Mesenchymal stem cell (in vitro differentiated cells and primary cell): ENCODE measurements at regions not wholly inside any gene's neighbourhood (a gene's known extent, or its start where the extent isn't known, plus 50 kb on each side); places are given as distances from the start of the nearest gene placed in this dataset.

ENCODE experiments used
- DNase-seq: peaks from one replicate; pipeline ENCODE4 v3.0.0-alpha.2; 2013
- H2AFZ ChIP-seq: one replicate; pipeline ENCODE4 v1.6.1; 2013; ENCODE audit warnings: low read depth, mild to moderate bottlenecking, control low read depth, inconsistent platforms, low read length, moderate library complexity
- H2AK5ac ChIP-seq: 2 replicates; pipeline ENCODE4 v1.6.1; 2013; ENCODE audit warnings: low read length, moderate library complexity, mild to moderate bottlenecking, inconsistent platforms; ENCODE audit not compliant: severe bottlenecking
- H2BK120ac ChIP-seq: one replicate; pipeline ENCODE4 v1.6.1; 2013; ENCODE audit warnings: low read depth, mild to moderate bottlenecking, inconsistent platforms, low read length, moderate library complexity
- H2BK12ac ChIP-seq, 2 experiments: one replicate each; pipeline ENCODE4 v1.6.1; 2013; ENCODE audit warnings: inconsistent platforms in 2 of 2, low read length in 2 of 2, mild to moderate bottlenecking in 2 of 2, moderate library complexity in 2 of 2, control low read depth in 1 of 2
- H2BK15ac ChIP-seq: one replicate; pipeline ENCODE4 v1.6.1; 2013; ENCODE audit warnings: mild to moderate bottlenecking, low read depth, inconsistent platforms; ENCODE audit not compliant: poor library complexity, severe bottlenecking
- H2BK5ac ChIP-seq: 2 replicates; pipeline ENCODE4 v1.6.1; 2013; ENCODE audit warnings: low read depth, mild to moderate bottlenecking, low read length, control low read depth, inconsistent platforms; ENCODE audit not compliant: poor library complexity, severe bottlenecking
- H3K14ac ChIP-seq, 2 experiments: one replicate each; pipeline ENCODE4 v1.6.1; 2013; ENCODE audit warnings: inconsistent platforms in 2 of 2, low read length in 2 of 2, control low read depth in 1 of 2, mild to moderate bottlenecking in 1 of 2, moderate library complexity in 1 of 2
- H3K18ac ChIP-seq, 2 experiments: one replicate each; pipeline ENCODE4 v1.6.1; 2013; ENCODE audit warnings: inconsistent platforms in 2 of 2, low read length in 2 of 2, control low read depth in 1 of 2, low read depth in 1 of 2, mild to moderate bottlenecking in 1 of 2
- H3K23ac ChIP-seq, 2 experiments: one replicate each; pipeline ENCODE4 v1.6.1; 2013; ENCODE audit warnings: inconsistent platforms in 2 of 2, low read length in 2 of 2, mild to moderate bottlenecking in 2 of 2, moderate library complexity in 2 of 2, control low read depth in 1 of 2
- H3K27ac ChIP-seq: 2 replicates; pipeline ENCODE4 v1.5.1; 2013; ENCODE audit warnings: mild to moderate bottlenecking, moderate library complexity, low read length, control low read depth, inconsistent platforms; ENCODE audit not compliant: poor library complexity, severe bottlenecking
- H3K27me3 ChIP-seq, 2 experiments: 2 replicates each; pipeline versions ENCODE4 v1.6.1 to v1.7.0; 2013; ENCODE audit warnings: low read length in 2 of 2, mild to moderate bottlenecking in 2 of 2, moderate library complexity in 2 of 2, control low read depth in 1 of 2, inconsistent platforms in 1 of 2; ENCODE audit not compliant: control insufficient read depth in 1 of 2, insufficient read depth in 1 of 2
- H3K36me3 ChIP-seq, 2 experiments: 2 replicates each; pipeline versions ENCODE4 v1.6.1 to v1.7.0; 2013; ENCODE audit warnings: low read length in 2 of 2, control low read depth in 1 of 2, inconsistent platforms in 1 of 2, low read depth in 1 of 2, mild to moderate bottlenecking in 1 of 2; ENCODE audit not compliant: insufficient read depth in 2 of 2, control insufficient read depth in 1 of 2
- H3K4ac ChIP-seq, 2 experiments: one replicate each; pipeline ENCODE4 v1.6.1; 2013; ENCODE audit warnings: inconsistent platforms in 2 of 2, low read length in 2 of 2, mild to moderate bottlenecking in 2 of 2, moderate library complexity in 2 of 2, control low read depth in 1 of 2, low read depth in 1 of 2
- H3K4me1 ChIP-seq: 2 replicates; pipeline ENCODE4 v1.6.1; 2013; ENCODE audit warnings: low read depth, low read length, control low read depth; ENCODE audit not compliant: control insufficient read depth, insufficient read depth
- H3K4me2 ChIP-seq: 2 replicates; pipeline ENCODE4 v1.6.1; 2013; ENCODE audit warnings: low read length, mild to moderate bottlenecking, inconsistent platforms; ENCODE audit not compliant: poor library complexity, severe bottlenecking
- H3K4me3 ChIP-seq, 2 experiments: 2 replicates each; pipeline versions ENCODE4 v1.5.1 to v1.7.0; 2013; ENCODE audit warnings: low read length in 2 of 2, mild to moderate bottlenecking in 2 of 2, control low read depth in 1 of 2, low read depth in 1 of 2; ENCODE audit not compliant: insufficient read depth in 1 of 2
- H3K79me1 ChIP-seq: replicated peaks from 2 replicates; pipeline ENCODE4 v1.6.1; 2013; ENCODE audit warnings: mild to moderate bottlenecking, control low read depth, low read length, inconsistent platforms; ENCODE audit not compliant: poor library complexity, severe bottlenecking
- H3K9ac ChIP-seq: 2 replicates; pipeline ENCODE4 v1.7.0; 2013; ENCODE audit warnings: mild to moderate bottlenecking, low read length, moderate library complexity
- H3K9me3 ChIP-seq: 2 replicates; pipeline ENCODE4 v1.7.0; 2013; ENCODE audit warnings: mild to moderate bottlenecking, low read length; ENCODE audit not compliant: control insufficient read depth
- H4K8ac ChIP-seq: one replicate; pipeline ENCODE4 v1.6.1; 2013; ENCODE audit warnings: inconsistent platforms, mild to moderate bottlenecking, low read length, moderate library complexity
- H4K91ac ChIP-seq: one replicate; pipeline ENCODE4 v1.6.1; 2013; ENCODE audit warnings: mild to moderate bottlenecking, low read length, inconsistent platforms
- WGBS: methylation state at CpG from one replicate; pipeline ENCODE4 v1.1.7; 2013; ENCODE audit warnings: mixed read lengths; 5-methylcytosine and 5-hydroxymethylcytosine counted together

DNA sequence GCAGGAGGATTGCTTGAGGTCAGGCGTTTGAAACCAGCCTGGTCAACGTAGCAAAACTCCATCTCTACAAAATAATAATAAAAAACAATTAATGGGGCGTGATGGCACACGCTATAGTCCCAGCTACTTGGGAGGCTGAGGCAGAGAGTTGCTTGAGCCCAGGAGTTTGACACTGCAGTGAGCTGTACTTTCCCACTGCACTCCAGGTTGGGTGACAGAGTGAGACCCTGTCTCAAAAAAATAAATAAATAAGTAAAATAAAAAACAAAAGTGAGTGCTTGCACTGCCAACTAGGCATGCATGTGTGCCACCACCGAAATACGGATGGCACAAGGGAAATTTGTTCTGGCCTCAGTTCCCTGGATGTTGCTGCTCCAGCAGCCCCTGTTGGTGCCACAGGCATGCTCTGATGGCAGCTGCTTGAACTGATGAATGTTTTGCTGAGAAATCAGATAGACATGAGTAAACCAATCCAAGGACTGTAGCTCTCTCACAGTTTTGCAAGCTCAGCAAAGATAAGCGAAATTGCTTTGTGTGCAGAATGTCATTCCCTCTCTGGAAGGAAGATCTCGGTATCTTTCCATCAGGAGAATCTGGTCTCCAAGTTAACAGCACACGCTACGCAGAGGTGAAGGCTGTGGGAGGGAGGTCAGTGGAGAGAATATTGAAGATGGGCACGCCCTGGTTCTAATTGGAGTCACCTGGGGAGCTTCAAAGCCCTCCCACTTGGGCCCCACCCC lies 188.0 kb upstream of the SLC24A3 start:
- Histone ChIP-seq H3K18ac (no peak overlapping the region), H2BK15ac (no peak overlapping the region), H2BK120ac (no peak overlapping the region), H4K91ac (no peak overlapping the region), H2AFZ (no peak overlapping the region), H2BK5ac (no peak overlapping the region), H3K4ac (no peak overlapping the region), H2BK12ac (no peak overlapping the region), H4K8ac (no peak overlapping the region), H3K9me3 (no peaks in the 10 kb centered on the region), H3K27ac (no peak overlapping the region), H3K14ac (no peak overlapping the region), H3K36me3 (no peaks in the 10 kb centered on the region), H3K4me3 (no peak overlapping the region), H3K79me1 (no peaks in the 10 kb centered on the region), H3K23ac (no peak overlapping the region), H2AK5ac (no peak overlapping the region), H3K4me2 (no peak overlapping the region), H3K9ac (no peak overlapping the region), H3K27me3 (peaks cover 0 to 12% of the 10 kb centered on the region in 2 experiments), H3K4me1 (no peaks in the 10 kb centered on the region)
- 63% methylated on average over 11 of the region's 11 CpGs for WGBS
- no peak for DNase-seq

DNA sequence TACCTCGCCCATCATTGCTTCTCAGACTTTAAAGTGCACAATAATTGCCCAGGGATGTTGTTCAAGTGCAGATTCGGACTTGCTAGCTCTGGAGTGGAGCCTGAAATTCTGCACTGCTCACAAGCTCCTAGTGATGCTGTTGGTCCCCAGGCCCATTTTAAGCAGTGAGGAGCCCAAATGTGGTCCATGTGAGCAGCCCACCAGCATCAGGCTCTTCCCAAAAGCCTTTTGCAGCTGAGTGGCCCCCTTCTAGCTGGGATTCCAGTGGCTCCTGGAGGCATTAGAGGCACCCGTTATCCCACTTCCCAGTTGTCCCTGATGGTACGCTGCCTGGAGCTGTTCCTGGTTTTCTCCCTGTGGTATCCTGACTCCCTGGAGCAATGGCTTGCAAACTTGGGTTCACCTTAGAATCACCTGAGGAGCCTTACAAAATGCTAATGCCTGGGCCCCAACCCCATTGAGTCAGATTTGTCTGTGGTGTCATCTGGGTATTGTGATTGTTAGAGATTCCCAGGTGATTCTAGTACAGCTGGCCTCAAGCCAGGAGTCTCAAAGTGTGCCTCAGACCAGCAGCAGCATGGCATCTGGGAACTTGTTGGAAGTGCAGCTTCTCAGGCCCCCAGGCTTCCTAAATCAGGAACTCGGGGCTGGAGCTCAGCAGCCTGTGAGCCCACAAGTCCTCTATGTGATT lies 186.9 kb upstream of the SLC24A3 start:
- H2BK120ac ChIP-seq, result no peak overlapping the region
- no peak overlapping the region for H3K4me3 ChIP-seq
- no peak overlapping the region for H3K4ac ChIP-seq
- H3K36me3 ChIP-seq, result no peaks in the 10 kb centered on the region
- no peak overlapping the region for H2BK12ac ChIP-seq
- no peaks in the 10 kb centered on the region for H3K4me1 ChIP-seq
- no peak overlapping the region for H2AK5ac ChIP-seq
- H2BK15ac ChIP-seq, result no peak overlapping the region
- 66% methylated on average over 5 of the region's 5 CpGs for WGBS
- H4K91ac ChIP-seq, result no peak overlapping the region
- H3K14ac ChIP-seq, result no peak overlapping the region
- H4K8ac ChIP-seq, result no peak overlapping the region
- H3K23ac ChIP-seq, result no peak overlapping the region
- no peak overlapping the region for H3K9ac ChIP-seq
- DNase-seq, result no peak
- no peak overlapping the region for H3K27ac ChIP-seq
- peaks cover 0 to 12% of the 10 kb centered on the region in 2 experiments for H3K27me3 ChIP-seq
- H2AFZ ChIP-seq, result no peak overlapping the region
- H3K79me1 ChIP-seq, result no peaks in the 10 kb centered on the region
- no peak overlapping the region for H2BK5ac ChIP-seq
- no peaks in the 10 kb centered on the region for H3K9me3 ChIP-seq
- no peak overlapping the region for H3K4me2 ChIP-seq
- H3K18ac ChIP-seq, result no peak overlapping the region

DNA sequence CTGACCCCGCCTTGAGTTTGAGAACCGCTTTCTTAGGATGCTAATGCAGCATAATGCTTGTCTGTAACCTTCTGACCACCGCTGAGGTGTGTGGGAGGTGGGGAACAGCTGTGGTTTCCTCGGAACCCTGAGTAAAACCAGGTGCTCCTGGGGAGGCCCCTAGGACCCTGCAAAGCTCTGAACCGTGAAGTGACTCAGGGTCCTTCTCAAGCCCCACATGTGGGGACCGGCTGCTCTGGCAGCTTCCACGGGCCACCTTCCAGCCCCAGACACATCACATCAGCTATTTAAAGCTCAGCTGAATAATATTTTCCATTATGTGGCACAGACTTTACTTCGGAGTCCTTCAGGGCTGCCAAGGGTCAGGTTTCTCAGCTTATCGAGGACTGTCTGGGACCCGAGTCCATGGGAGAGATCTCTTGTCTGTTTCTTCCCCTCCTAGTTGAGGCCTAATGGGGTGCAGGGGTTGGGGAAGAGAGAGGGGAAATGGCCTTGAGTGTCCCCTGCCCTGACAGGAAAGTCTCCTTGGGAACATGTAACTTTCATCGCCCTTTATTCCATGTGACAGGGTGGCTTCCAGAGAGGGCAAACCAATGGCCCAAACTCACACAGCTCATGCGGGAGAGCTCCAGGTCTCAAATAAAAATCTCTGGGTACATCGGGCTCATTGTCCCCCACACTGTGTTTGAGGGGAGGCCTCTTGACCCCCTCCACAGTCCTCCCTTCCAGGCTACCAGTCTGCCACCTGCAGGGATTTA lies 186.1 kb upstream of the SLC24A3 start:
- Histone ChIP-seq H3K23ac (no peak overlapping the region), H3K9ac (no peak overlapping the region), H2AK5ac (no peak overlapping the region), H3K4me2 (no peak overlapping the region), H3K4ac (no peak overlapping the region), H2BK12ac (no peak overlapping the region), H3K18ac (no peak overlapping the region), H2AFZ (no peak overlapping the region), H3K27me3 (peaks cover 0 to 12% of the 10 kb centered on the region in 2 experiments), H3K4me1 (no peaks in the 10 kb centered on the region), H4K8ac (no peak overlapping the region), H2BK120ac (no peak overlapping the region), H3K4me3 (no peak overlapping the region), H3K27ac (no peak overlapping the region), H4K91ac (no peak overlapping the region), H3K14ac (no peak overlapping the region), H3K9me3 (no peaks in the 10 kb centered on the region), H2BK5ac (no peak overlapping the region), H3K79me1 (no peaks in the 10 kb centered on the region), H3K36me3 (no peaks in the 10 kb centered on the region), H2BK15ac (no peak overlapping the region)
- WGBS, result 73% methylated on average over 13 of the region's 13 CpGs
- no peak for DNase-seq
